ENCODE measurements at regions not wholly inside any gene's neighbourhood (a gene's known extent, or its start where the extent isn't known, plus 50 kb on each side); places are given as distances from the start of the nearest gene placed in this dataset.
"Not testable (repeated sequence)": the region's sequence is repeated elsewhere in the genome, so short reads cannot be mapped to it uniquely, and the experiment has no call there.

DNA sequence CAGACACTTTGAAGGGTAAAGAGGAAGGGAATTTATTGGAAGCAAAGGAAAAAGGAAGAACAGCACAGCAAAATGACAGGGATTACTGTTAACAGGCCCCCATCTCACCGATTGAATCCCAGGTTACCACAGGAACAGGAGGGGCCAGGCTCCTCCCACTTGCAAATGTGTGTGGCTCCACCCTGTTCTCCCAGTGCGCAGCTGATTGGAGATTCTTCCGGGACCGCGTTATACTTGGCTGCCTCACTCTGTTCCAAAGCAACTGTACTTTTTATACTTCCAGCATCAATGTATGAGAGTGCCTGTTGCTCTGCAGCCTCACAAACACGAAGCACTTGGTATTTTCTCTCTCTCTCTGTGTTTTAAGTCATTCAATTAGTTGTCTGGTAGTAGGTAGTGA lies 273.6 kb upstream of the MDGA2 start:
- DNase-seq: no peak

DNA sequence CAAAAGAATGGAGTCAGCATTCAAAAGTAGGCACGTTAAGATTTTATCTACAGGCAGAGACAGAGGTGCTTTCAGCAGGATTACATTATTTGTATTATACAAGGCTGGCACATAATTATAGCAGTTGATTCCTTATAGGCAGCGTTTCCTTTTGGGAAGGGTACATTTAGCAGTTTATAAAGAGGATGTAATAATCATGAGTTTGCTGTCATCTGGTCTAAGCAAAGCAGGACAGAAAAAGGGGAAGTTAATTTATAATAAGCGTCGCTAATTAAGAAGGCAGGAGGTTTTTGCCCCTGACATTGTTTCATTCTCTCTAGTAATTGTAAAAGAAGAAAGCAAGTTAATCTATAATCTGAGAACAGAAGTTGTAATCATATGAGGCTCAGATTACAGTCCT lies 259.9 kb upstream of the MDGA2 start:
- DNase-seq: no peak

DNA sequence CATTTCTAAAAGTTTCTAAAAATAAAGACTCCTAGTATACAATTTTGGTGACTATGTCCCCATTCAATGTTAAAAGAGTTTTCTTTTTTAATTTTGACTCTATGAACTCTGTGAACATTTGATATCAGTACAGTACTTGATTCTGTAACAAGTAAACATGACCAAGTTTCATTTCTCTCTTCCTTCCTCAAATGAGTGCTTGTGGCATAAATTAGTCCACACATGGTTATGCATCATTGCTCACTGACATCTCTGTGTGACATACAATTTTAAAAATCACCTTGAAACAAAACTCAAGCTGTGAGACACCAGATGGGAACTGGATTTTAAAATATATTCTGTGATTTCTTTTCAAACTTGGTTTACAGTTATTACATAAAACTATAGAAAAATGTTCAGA lies 253.9 kb upstream of the MDGA2 start:
- no peak for DNase-seq

DNA sequence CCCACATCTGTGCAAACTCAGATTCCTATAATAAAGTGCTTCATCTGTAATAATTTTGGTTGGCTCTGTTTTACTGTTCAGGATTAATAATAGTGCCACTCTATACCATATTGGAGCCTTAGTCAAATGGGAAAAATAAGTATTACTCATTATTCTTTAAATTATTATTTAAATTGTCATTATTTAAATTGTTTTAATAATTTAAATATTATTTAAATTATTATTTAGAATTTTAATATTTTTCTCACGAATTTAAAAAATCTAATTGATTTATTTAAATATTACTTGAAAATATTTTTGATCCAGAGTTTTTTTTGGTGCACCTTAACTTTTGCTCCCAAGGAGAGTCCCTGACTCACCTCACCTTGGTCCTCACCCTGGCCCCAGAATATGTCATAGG lies 245.7 kb upstream of the MDGA2 start:
- no peak for DNase-seq

DNA sequence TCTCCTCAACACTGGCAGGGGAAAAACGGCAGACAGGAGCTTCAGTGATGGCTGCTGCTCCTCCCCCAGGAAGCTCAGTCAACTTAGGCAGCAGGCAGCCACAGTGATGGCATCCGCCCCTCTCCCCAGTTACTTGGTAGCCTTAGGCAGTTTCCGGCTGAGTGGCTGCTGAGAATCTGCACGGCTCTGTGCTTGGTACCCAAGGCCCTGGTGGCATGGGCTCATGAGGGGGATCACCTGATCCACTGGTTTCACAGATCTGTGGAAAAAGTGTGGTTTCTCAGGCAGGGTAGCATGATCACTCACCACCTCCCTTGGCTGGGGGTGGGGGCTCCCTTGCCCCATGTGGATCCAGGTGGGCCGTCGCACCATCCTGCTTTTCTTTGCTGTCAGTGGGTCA lies 244.6 kb upstream of the MDGA2 start:
- DNase-seq: no peak

DNA sequence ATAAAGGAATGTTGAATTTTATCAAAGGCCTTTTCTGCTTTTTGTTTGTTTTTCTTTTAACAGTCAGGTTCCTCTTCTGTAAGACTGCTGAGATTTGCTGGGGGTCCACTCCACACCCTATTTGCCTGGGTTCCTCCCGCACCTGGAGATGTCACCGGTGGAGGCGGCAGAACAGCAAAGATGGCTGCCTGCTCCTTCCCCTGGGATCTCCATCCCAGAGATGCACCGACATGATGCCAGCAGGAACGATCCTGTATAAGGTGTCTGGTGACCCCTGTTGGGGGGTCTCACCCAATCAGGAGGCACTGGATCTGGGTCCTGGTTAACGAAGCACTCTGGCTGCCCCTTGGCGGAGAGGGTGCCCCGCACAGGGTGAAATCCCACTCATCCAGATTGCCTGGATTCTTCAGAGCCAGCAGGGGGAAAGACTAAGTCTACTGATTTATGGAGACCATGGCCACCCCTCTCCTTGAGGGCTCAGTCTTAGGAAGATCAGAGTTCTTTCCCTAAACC lies 244.0 kb upstream of the MDGA2 start:
- no peak for DNase-seq

DNA sequence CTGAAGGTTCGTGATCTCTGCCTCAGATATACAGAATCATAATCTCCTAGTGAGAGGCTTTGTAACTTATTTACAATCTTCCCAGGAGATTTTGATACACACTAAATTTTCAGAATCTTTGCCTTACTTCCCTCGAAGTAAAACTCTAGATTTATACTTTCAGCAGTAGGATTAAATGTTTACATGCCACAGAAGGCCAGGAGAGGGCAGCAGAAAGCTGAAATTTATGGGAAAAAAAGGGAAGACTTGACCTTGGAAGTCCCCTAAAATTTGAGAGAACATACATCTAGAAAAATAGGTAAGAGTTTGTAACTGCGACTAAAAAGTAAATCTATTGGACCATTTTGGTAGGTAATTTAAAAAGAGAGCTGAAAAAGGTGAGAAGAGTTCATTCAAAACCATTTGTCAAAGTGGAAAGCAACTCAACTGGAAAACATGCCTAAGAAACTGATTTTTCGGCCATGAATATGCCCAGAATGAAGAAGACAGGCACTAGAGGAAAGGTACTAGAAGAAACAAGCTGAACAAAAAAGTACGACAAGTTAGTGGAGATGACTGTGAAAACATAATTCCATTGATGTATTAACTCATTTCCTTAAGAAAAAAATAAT lies 242.0 kb upstream of the MDGA2 start:
- no peak for DNase-seq

DNA sequence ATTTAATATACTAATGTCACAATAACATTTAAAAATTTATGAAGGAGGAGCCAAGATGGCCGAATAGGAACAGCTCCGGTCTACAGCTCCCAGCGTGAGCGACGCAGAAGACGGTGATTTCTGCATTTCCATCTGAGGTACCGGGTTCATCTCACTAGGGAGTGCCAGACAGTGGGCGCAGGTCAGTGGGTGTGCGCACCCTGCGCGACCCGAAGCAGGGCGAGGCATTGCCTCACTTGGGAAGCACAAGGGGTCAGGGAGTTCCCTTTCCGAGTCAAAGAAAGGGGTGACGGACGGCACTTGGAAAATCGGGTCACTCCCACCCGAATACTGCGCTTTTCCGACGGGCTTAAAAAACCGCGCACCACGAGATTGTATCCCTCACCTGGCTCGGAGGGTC lies 225.7 kb upstream of the MDGA2 start:
- not testable (repeated sequence) for DNase-seq

DNA sequence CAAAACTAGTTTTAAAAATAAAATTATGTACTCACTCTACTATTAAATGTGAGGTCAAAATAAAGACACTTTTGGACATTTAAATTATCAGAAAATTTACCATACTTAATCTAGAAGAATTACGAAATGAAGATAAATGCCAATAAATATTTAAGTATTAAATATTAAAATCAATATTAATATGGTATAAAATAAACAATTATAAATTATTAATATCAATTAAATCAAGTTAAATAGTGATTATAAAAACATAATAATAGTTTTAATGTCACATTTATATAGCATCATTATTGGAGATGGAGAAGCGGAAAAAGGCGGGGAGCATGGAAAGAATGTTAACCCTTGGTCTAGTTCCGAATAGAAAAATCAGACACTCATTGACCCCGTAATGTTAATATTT lies 224.3 kb upstream of the MDGA2 start:
- no peak for DNase-seq

DNA sequence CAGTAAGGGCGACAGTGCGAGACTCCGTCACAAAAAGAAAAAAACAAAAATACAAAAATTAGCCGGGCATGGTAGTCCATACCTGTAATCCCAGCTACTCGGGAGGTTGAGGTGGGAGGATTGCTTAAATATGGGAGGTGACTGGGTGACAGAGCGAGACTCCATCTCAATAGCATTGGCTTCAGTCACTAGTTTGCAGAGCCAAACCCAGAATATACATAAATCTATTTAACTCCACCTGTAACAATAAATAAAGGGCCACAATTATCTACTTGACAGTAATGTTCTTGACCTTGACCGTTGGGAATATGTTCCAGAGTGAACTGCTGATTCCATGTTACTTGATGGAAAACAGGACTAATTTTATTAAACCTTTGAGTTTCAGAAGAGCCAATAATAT lies 198.9 kb upstream of the MDGA2 start:
- no peak for DNase-seq

DNA sequence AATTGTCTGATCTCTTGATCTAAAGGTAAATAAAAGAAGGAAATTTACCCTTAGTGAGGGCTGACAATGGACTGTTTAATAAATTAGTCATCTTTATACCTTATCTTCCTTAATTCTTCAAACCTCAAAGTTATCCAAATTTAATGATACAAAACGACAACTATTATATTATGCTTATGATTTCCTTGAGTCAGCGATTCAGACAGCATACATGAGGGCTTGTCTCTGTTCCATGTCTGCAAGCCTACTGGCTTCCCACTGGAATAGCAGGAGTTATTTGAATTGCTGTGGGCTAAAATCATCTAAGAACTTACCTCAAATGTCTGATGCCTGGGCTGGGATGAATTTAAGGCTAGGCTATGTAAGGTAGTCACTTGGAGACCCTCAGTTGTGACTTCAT lies 197.2 kb upstream of the MDGA2 start:
- no peak for DNase-seq

DNA sequence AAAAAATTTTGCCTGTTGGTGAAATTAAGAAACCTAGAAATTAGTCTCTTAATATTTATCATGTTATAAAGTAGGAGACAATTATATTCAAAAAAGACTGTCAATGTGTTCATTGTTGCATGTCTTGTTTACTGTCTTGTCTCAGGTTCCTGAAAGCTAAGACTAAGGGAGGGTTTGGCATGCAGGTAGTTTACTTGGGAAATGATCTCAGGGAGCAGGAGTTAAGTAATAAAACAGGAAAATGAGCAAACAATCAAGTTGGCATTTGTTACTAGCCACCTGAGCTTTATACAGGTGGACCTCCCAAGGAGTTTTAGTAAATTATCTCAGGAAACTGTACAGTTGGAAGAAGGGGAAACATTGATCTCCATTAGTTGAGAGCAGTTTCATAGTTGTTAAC lies 188.0 kb upstream of the MDGA2 start:
- DNase-seq: no peak

DNA sequence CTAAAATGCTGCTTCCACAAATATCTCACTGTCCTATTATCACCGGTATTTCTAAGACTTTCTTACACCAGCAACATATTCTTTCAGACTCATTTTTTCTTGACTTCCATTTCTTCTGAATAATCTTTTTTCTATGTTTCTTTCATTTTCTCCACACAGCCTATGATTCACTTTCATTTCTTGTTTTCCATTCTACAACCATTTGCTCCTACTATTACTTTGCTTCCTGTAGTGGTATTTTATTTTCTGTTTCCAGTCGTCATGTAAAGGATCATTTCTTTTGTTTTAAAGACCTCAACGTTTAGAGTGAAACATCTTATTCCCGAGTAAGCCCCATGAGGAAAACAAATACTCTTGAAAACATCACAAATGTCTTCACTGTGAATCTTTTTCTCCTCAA lies 182.2 kb upstream of the MDGA2 start:
- DNase-seq: no peak

DNA sequence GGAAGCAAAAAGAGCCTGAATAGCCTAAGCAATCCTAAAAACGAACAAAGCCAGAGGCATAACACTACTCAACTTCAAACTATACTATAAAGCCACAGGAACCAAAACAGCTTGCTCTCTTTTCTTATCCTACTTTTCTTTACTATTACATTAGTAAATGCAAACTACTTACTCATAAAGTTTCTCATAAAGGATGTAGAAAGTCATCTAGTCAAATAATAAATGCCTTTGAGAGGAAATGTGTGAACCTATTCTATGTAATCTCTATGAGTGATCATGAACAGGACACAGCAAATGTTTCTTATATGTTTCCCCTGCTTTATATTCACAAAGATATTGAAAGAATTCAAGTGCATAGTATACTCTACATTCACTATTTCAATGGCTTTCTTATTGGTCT lies 176.9 kb upstream of the MDGA2 start:
- no peak for DNase-seq

DNA sequence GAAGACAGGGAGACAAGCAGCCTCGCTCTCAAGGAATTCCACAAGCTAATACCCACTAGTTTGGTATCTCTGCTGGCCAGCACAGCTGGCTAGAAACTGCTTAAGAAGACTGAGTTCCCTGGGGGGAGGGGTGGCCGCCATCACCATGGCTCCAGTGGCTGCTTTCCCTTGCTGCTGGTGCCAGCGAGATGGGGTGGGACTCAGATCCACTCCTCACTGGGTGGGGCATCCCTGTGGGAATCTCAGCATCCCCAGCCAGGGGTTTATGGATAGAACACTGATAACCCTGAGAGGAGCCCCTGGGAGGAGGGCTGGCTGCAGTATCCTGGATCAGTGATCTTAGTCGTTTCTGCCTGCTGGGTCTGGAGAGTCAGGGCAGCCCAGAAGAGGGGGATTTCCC lies 170.6 kb upstream of the MDGA2 start:
- no peak for DNase-seq

DNA sequence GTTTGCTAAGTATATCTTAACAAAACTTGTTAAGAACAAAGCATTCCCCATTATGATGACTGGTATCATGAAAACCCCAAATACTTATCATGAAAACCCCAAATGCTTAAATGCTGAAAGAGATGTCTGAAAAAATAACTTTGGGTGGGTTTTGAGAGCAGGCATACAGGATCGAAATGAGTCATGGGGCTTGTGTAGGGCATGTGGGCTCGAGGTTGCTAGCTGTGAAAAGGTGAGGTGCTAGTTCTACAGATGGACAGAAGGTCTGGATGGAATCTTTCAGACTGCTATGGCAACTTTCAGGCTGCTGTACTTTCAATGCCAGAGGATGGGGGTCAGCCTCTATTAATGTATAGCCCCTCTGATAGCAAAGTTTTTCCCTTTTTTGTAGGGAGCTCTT lies 167.8 kb upstream of the MDGA2 start:
- DNase-seq: no peak

DNA sequence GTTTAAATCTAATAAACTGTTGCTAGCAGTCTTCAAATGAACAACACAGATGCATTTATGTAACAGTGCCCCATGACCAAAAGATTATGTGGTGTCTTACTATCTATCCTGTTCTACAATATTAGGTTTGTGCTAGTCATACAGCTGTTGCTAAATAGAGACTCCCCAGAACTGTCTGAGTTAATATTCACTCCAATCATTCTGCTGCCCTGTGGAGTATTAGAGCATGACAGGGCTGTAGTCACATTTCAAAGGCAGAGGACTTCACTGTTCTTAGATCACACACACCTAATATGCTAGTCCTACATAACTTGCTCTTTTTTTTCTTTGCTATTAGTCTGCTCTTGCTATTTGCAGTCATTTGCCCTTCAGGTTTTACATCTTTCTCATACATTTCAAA lies 157.6 kb upstream of the MDGA2 start:
- no peak for DNase-seq

DNA sequence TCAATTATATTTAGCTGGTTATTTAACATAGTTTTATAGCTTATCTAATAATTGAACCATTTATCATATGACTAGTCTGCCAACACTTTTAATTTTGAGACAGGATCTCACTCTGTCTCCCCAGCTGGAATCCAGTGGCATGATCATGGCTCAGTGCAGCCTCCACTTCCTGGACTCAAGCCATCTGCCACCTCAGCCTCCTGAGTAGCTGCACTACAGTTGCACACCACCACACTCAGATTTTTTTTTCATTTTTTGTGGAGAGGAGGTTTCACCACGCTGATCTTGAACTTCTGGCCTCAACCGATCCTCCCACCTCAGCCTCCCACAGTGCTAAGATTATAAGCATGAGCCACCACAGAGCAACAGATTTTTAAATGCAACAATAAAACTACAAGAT lies 151.4 kb upstream of the MDGA2 start:
- no peak for DNase-seq

DNA sequence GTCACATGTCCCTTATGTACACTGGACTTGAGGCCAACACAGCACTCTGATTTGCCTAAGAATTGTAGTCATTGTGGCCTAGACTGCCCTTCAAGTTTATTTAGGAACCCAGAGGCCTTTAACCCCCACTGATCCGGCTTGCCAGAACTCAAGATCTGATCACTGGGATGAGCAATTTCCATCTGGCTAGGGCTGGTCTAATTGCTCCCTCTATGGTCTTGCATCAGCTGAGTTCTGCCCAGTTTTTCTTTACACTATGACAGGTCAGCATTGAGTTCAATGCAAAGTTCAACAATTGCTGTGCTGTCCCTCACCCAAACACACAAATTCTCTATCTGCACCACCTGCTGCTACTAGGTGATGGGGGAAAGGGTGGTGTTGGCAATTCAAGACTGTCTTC lies 146.9 kb upstream of the MDGA2 start:
- no peak for DNase-seq

DNA sequence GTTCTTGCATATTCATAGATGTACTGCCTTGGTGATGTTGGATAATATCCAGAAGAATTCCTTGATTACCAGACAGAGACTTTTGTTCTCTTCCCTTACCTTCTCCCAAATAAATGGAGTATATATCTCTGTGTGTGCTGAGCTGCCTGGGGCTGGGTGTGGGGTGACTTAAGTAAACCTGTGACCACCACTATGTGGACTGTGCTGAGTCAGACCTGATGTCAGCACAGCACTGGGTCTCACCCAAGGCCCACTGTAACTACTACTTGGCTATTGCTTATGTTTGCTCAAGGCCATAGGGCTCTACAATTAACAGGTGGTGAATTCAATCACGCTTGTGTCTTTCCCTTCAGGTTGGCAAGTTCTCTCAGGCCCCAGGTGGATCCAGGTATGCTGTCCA lies 145.7 kb upstream of the MDGA2 start:
- DNase-seq: no peak

DNA sequence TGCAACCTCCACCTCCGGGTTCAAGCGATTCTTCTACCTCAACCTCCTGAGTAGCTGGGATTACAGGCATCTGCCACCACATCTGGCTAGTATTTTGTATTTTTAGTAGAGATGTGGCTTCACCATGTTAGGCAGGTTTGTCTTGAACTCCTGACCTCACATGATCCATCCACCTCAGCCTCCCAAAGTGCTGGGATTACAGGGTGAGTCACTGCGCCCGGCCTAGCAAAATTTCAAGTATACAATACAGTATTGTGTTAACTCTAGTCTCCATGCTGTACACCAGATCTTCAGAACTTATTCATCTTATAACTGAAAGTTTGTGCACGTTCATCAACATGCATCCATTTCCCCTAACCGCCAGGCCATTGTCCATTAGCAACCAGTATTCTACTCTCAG lies 115.1 kb upstream of the MDGA2 start:
- no peak for DNase-seq

DNA sequence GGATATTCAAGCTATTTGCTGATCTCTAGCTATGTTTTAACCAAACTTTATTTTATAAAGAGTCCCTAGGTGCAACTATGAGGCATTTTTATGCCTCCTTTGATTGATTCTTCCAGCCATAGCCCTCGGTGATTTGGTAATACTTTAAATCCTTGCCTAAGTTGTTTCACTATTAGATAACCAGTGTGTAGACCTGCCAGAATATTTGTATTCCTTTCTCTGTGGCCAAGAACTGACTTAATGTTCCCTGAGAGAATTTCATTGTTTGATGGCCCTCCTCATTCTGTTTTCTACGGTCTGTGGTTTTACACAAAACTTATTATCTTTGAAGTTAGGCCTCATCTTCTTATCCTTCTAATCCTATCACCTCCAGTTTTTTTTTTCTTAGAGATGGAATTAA lies 109.7 kb upstream of the MDGA2 start:
- no peak for DNase-seq

DNA sequence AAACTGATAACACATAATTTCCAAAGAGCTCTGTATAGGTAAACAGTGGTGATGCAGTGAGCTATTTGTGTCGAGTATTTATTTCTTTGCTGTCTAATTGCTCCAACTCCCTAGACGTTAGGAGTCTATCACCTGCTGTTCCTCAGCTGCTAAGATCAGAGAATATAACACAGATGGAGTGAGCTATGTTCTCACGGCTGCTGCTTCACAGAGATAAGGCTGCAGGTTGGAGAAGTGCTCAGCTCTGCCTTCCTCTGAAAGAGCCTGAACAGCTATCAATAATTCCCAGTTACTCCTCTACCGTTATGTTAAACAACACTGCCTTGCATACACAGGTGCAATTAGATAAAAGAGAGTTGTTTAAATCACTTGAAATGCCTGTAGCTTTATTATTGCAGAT lies 103.2 kb upstream of the MDGA2 start:
- no peak for DNase-seq

DNA sequence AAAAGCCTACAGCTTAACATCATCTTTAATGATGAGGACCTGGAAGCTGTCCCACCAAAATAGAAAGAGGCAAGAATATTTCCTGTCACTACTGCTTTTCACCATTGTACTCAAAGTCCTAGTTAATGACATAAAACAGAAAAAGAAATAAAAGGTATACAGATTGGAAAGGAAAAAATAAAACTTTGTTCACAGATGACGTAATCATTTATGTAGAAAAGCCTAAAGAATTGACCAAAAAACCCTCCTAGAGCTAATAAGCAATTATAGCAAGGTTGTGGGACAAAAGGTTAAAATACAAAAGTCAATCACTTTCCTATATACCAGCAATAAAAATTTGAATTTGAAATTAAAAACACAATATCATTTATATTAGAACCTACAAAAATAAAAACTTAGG lies 97.2 kb upstream of the MDGA2 start:
- DNase-seq: no peak

DNA sequence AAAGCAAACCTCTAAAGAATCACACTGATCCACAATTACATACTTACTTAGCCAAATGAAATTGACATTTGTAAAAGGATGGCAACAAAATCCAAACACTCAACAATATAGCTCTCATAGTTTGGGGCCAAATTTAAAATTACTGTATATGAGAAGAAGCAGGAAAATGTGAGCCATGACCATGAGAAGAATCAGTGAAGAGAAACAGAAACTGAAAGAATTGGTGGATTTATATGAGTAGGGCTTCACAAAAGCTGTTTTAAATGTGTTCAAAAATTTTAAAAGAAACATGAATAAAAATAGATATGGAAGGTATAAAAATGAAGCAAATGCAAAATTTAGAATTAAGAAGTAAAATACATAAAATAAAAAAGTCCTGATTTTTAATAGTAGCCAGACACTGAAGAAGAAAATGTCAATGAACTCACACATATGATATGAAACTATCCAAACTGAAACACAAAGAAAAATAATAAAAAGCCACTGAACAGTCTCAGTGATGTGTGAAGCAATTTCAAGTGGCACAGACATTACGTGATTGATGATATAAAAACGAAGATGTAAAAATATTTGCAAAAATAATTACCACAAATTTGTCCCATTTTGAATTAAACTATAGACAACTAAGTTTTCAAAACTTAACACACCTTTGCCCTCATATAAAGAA lies 87.9 kb upstream of the MDGA2 start:
- no peak for DNase-seq
